Neural cell (in vitro differentiated cells): ENCODE measurements at regions not wholly inside any gene's neighbourhood (a gene's known extent, or its start where the extent isn't known, plus 50 kb on each side); places are given as distances from the start of the nearest gene placed in this dataset.

Experiments used
- H2AFZ ChIP-seq: fragments of 200-600, 300-800 bp; sonication (generic), shearing (Covaris generic); 2 replicates; pipeline ENCODE4 v1.6.0; 2014; ENCODE audit warnings: low read depth, mild to moderate bottlenecking, antibody characterized with exemption, low read length, moderate library complexity
- H3F3A ChIP-seq: fragments of 200-600 bp; shearing (Covaris generic); 2 replicates; pipeline ENCODE4 v1.6.1; 2016; ENCODE audit warnings: mild to moderate bottlenecking, moderate library complexity, mixed read lengths, antibody characterized with exemption, low read length; ENCODE audit not compliant: insufficient read depth, poor library complexity, severe bottlenecking
- H3K27ac ChIP-seq: fragments of 200-600, 300-800 bp; sonication (generic), shearing (Covaris generic); 2 replicates; pipeline ENCODE4 v1.5.1; 2014; ENCODE audit warnings: mild to moderate bottlenecking, low read length, moderate library complexity
- H3K27me3 ChIP-seq: fragments of 300-800, 200-600 bp; sonication (generic), shearing (Covaris generic); 2 replicates; pipeline ENCODE4 v1.6.0; 2014; ENCODE audit warnings: mild to moderate bottlenecking, low read depth, low read length, moderate library complexity; ENCODE audit not compliant: insufficient read depth
- H3K36me3 ChIP-seq: fragments of 300-800, 200-600 bp; sonication (generic), shearing (Covaris generic); 2 replicates; pipeline ENCODE4 v1.5.1; 2014; ENCODE audit warnings: mild to moderate bottlenecking, antibody characterized with exemption, low read length, moderate library complexity; ENCODE audit not compliant: insufficient read depth
- H3K4me2 ChIP-seq: fragments of 300-800, 200-600 bp; sonication (generic), shearing (Covaris generic); 2 replicates; pipeline ENCODE4 v1.6.0; 2014; ENCODE audit warnings: mild to moderate bottlenecking, low read length
- H3K4me3 ChIP-seq: fragments of 300-800, 200-600 bp; sonication (generic), shearing (Covaris generic); 2 replicates; pipeline ENCODE4 v1.5.1; 2014; ENCODE audit warnings: mild to moderate bottlenecking, low read length, moderate library complexity
- H3K79me2 ChIP-seq: fragments of 200-600 bp; shearing (Covaris generic); replicated peaks from 2 replicates; pipeline ENCODE4 v1.6.0; 2014; ENCODE audit warnings: mild to moderate bottlenecking, low read length, moderate library complexity; ENCODE audit not compliant: insufficient read depth
- H3K9ac ChIP-seq: fragments of 300-800, 200-600 bp; sonication (generic), shearing (Covaris generic); 2 replicates; pipeline ENCODE4 v1.6.1; 2016; ENCODE audit warnings: mild to moderate bottlenecking, low read length, mixed read lengths
- H3K9me2 ChIP-seq: fragments of 200-600 bp; shearing (Covaris generic); 2 replicates; pipeline ENCODE4 v1.6.1; 2016; ENCODE audit warnings: mild to moderate bottlenecking, low read length, mixed read lengths; ENCODE audit not compliant: insufficient read depth
- H3K9me3 ChIP-seq: fragments of 200-600, 300-800 bp; sonication (generic), shearing (Covaris generic); 2 replicates; pipeline ENCODE4 v1.6.1; 2016; ENCODE audit warnings: mild to moderate bottlenecking, mixed run types, low read length, moderate library complexity, mixed read lengths
- H4K20me1 ChIP-seq: fragments of 200-600 bp; shearing (Covaris generic); 2 replicates; pipeline ENCODE4 v1.6.1; 2016; ENCODE audit warnings: mild to moderate bottlenecking, mixed run types; ENCODE audit not compliant: insufficient read depth
- CTCF ChIP-seq: fragments of 450-650 bp; IDR thresholded peaks from 2 replicates; pipeline ENCODE4 v1.5.1; 2014; ENCODE audit warnings: antibody characterized with exemption, mild to moderate bottlenecking, moderate library complexity; ENCODE audit not compliant: poor library complexity, severe bottlenecking
- EP300 ChIP-seq: fragments of 450-650 bp; conservative IDR thresholded peaks from 2 replicates; pipeline ENCODE4 v1.6.1; 2014; ENCODE audit warnings: antibody characterized with exemption, mild to moderate bottlenecking, moderate library complexity; ENCODE audit not compliant: poor library complexity, severe bottlenecking
- EZH2 ChIP-seq: fragments of 200-600, 300-800 bp; shearing (Covaris generic), sonication (generic); IDR thresholded peaks from 2 replicates; pipeline ENCODE4 v1.6.1; 2014; ENCODE audit warnings: antibody characterized with exemption, low read length, borderline replicate concordance, mild to moderate bottlenecking; ENCODE audit not compliant: insufficient read depth, poor library complexity, severe bottlenecking
- MXI1 ChIP-seq: fragments of 450-650 bp; conservative IDR thresholded peaks from 2 replicates; pipeline ENCODE4 v1.6.1; 2014; ENCODE audit warnings: antibody characterized with exemption, mild to moderate bottlenecking; ENCODE audit not compliant: poor library complexity, severe bottlenecking
- POLR2AphosphoS5 ChIP-seq: IDR thresholded peaks from 2 replicates; pipeline ENCODE4 v1.6.1; 2012
- RAD21 ChIP-seq: fragments of 450-650 bp; conservative IDR thresholded peaks from 2 replicates; pipeline ENCODE4 v1.6.1; 2014; ENCODE audit warnings: antibody characterized with exemption, mild to moderate bottlenecking, moderate library complexity
- SMC3 ChIP-seq: fragments of 450-650 bp; conservative IDR thresholded peaks from 2 replicates; pipeline ENCODE4 v1.6.1; 2014; ENCODE audit warnings: antibody characterized with exemption, mild to moderate bottlenecking, moderate library complexity; ENCODE audit not compliant: poor library complexity
- TAF1 ChIP-seq: IDR thresholded peaks from 2 replicates; pipeline ENCODE4 v1.6.1; 2012; ENCODE audit warnings: low read depth
- TF ChIP-seq, protein P1 (sequence below): IDR thresholded peaks from 2 replicates; pipeline ENCODE4 v1.6.1; 2012; ENCODE audit warnings: borderline replicate concordance

DNA sequence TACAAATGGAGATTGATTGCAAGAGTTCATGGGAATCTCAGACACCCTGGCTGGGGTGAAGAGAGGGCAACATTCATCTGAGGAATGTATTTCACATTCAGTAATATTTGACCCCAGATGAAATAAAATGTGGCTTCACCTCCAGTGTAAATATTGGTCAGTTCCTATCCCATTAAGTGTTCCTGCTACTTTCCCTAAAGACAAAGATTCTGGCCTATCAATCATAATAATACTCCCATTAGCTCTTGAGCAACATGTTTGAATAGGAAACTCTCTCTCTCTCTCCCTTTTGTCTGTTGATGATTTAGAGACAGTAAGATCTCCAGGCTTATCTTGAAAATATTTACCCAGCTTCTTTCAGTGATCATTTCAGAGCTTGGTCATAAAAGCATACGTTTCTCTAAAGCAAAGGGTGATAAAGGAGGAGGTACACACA lies 70.1 kb downstream of the KCNJ2 start:
- H3K4me3 ChIP-seq = no peak overlapping the region

DNA sequence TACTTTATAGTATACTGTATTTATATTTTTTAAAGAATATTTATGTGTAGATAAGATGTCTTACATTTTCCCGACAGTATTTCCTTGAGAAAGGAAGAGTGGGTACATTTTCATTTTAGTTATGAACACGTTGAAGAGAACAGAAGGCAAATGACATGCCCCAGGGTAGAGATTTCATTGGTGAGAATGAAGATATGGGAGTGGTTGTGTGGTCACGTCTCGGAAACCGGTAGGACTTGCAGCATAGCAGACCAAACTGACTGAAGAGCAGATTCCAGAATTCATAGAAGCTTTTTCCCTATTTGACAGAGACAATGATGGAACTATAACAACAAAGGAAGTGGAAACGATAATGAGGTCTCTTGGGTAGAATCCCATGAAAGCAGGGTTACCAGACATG lies 71.7 kb downstream of the KCNJ2 start:
- Histone ChIP-seq H3K27ac (no peak overlapping the region), H3K79me2 (no peaks in the 10 kb centered on the region), H3K9ac (no peak overlapping the region), H4K20me1 (no peaks in the 10 kb centered on the region), H3K4me3 (no peak overlapping the region), H3K27me3 (no peaks in the 10 kb centered on the region), H2AFZ (no peak overlapping the region), H3F3A (no peaks in the 10 kb centered on the region), H3K9me2 (no peaks in the 10 kb centered on the region), H3K4me2 (no peak overlapping the region), H3K36me3 (no peaks in the 10 kb centered on the region), H3K9me3 (no peaks in the 10 kb centered on the region)
- TF ChIP-seq TAF1 = no peak
- TF ChIP-seq, protein P1, sequence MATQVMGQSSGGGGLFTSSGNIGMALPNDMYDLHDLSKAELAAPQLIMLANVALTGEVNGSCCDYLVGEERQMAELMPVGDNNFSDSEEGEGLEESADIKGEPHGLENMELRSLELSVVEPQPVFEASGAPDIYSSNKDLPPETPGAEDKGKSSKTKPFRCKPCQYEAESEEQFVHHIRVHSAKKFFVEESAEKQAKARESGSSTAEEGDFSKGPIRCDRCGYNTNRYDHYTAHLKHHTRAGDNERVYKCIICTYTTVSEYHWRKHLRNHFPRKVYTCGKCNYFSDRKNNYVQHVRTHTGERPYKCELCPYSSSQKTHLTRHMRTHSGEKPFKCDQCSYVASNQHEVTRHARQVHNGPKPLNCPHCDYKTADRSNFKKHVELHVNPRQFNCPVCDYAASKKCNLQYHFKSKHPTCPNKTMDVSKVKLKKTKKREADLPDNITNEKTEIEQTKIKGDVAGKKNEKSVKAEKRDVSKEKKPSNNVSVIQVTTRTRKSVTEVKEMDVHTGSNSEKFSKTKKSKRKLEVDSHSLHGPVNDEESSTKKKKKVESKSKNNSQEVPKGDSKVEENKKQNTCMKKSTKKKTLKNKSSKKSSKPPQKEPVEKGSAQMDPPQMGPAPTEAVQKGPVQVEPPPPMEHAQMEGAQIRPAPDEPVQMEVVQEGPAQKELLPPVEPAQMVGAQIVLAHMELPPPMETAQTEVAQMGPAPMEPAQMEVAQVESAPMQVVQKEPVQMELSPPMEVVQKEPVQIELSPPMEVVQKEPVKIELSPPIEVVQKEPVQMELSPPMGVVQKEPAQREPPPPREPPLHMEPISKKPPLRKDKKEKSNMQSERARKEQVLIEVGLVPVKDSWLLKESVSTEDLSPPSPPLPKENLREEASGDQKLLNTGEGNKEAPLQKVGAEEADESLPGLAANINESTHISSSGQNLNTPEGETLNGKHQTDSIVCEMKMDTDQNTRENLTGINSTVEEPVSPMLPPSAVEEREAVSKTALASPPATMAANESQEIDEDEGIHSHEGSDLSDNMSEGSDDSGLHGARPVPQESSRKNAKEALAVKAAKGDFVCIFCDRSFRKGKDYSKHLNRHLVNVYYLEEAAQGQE = peak; percentile 19

More for the DNA sequence above, 70.1 kb downstream of the KCNJ2 start:
- H3K9ac ChIP-seq = no peak overlapping the region
- no peaks in the 10 kb centered on the region for H4K20me1 ChIP-seq
- H3K9me2 ChIP-seq = no peaks in the 10 kb centered on the region
- H2AFZ ChIP-seq = no peak overlapping the region
- no peak for TF ChIP-seq EP300
- no peak for TF ChIP-seq TAF1
- TF ChIP-seq EZH2 = no peak
- no peak for TF ChIP-seq POLR2AphosphoS5
- no peak for TF ChIP-seq RAD21
- no peak for TF ChIP-seq CTCF
- TF ChIP-seq, protein P1 = no peak
- TF ChIP-seq MXI1 = no peak
- no peak for TF ChIP-seq SMC3
- H3K36me3 ChIP-seq = no peaks in the 10 kb centered on the region
- no peaks in the 10 kb centered on the region for H3K9me3 ChIP-seq
- no peaks in the 10 kb centered on the region for H3K27me3 ChIP-seq
- H3K79me2 ChIP-seq = no peaks in the 10 kb centered on the region
- no peak overlapping the region for H3K4me2 ChIP-seq
- H3F3A ChIP-seq = no peaks in the 10 kb centered on the region
- no peak overlapping the region for H3K27ac ChIP-seq
